ENCODE measurements at regions not wholly inside any gene's neighbourhood (a gene's known extent, or its start where the extent isn't known, plus 50 kb on each side); places are given as distances from the start of the nearest gene placed in this dataset.
"Not testable (repeated sequence)": the region's sequence is repeated elsewhere in the genome, so short reads cannot be mapped to it uniquely, and the experiment has no call there.

GRCh38 chr17:30697619-30698460 lies 126.7 kb downstream of the CRLF3 start:
- H3K4me1 ChIP-seq (ENCODE audit: insufficient read depth, low read length, poor library complexity, severe bottlenecking); H3K27ac ChIP-seq (ENCODE audit: low read depth, low read length, poor library complexity, severe bottlenecking); POLR2A ChIA-PET (ENCODE audit: low non-redundant PET); CTCF ChIA-PET; H3K27me3 ChIP-seq (replicated peaks; ENCODE audit: insufficient read depth, low read depth, low read length, poor library complexity); BruUV-seq (replicated peaks); H3K36me3 ChIP-seq (ENCODE audit: insufficient read depth, low read length, poor library complexity, severe bottlenecking); H3K9me3 ChIP-seq (ENCODE audit: low read depth, low read length, poor library complexity, severe bottlenecking); intact Hi-C loops (cut with micrococcal nuclease; ENCODE audit: unreplicated experiment): not testable (repeated sequence)
- DNase-seq (ENCODE audit: low spot score): peak; percentile 45
- peak; percentile 64 for TF ChIP-seq CTCF (conservative IDR thresholded peaks at IDR 0.05; ENCODE audit: low read depth, low read length)
- H3K4me3 ChIP-seq (ENCODE audit: low read depth, low read length, poor library complexity, severe bottlenecking): peak overlapping the region; percentile 32

GRCh38 chr17:30696234-30696633 lies 128.3 kb downstream of the CRLF3 start:
- ChIA-PET POLR2A (ENCODE audit: low non-redundant PET) (no interaction called here), CTCF (no interaction called here)
- H3K27ac ChIP-seq (ENCODE audit: low read depth, low read length, poor library complexity, severe bottlenecking): no peak overlapping the region

GRCh38 chr17:30695265-30695811 lies 129.2 kb downstream of the CRLF3 start:
- POLR2A ChIA-PET (ENCODE audit: low non-redundant PET); H3K9me3 ChIP-seq (ENCODE audit: low read depth, low read length, poor library complexity, severe bottlenecking); DNase-seq (ENCODE audit: low spot score); H3K4me3 ChIP-seq (ENCODE audit: low read depth, low read length, poor library complexity, severe bottlenecking); H3K36me3 ChIP-seq (ENCODE audit: insufficient read depth, low read length, poor library complexity, severe bottlenecking); CTCF ChIA-PET; H3K4me1 ChIP-seq (ENCODE audit: insufficient read depth, low read length, poor library complexity, severe bottlenecking); BruUV-seq (replicated peaks); intact Hi-C loops (cut with micrococcal nuclease; ENCODE audit: unreplicated experiment); H3K27ac ChIP-seq (ENCODE audit: low read depth, low read length, poor library complexity, severe bottlenecking); H3K27me3 ChIP-seq (replicated peaks; ENCODE audit: insufficient read depth, low read depth, low read length, poor library complexity): not testable (repeated sequence)

More at GRCh38 chr17:30696234-30696633, 128.3 kb downstream of the CRLF3 start:
- TF ChIP-seq EZH2 (IDR thresholded peaks at IDR 0.05; ENCODE audit: borderline replicate concordance, low read depth, low read length, poor library complexity, severe bottlenecking) (no peak), CTCF (conservative IDR thresholded peaks at IDR 0.05; ENCODE audit: low read depth, low read length) (no peak)
- Histone ChIP-seq H3K4me3 (ENCODE audit: low read depth, low read length, poor library complexity, severe bottlenecking) (no peak overlapping the region), H3K9me3 (ENCODE audit: low read depth, low read length, poor library complexity, severe bottlenecking) (no peaks in the 10 kb centered on the region), H3K27me3 (replicated peaks; ENCODE audit: insufficient read depth, low read depth, low read length, poor library complexity) (no peaks in the 10 kb centered on the region), H3K36me3 (ENCODE audit: insufficient read depth, low read length, poor library complexity, severe bottlenecking) (no peaks in the 10 kb centered on the region), H3K4me1 (ENCODE audit: insufficient read depth, low read length, poor library complexity, severe bottlenecking) (no peaks in the 10 kb centered on the region)
- intact Hi-C loops (cut with micrococcal nuclease; ENCODE audit: unreplicated experiment): no loop called here
- no TSS peak for BruUV-seq (replicated peaks)
- DNase-seq (ENCODE audit: low spot score): no peak

- CTCF ChIA-PET; POLR2A ChIA-PET (ENCODE audit: low non-redundant PET); BruUV-seq (replicated peaks); H3K36me3 ChIP-seq (ENCODE audit: insufficient read depth, low read length, poor library complexity, severe bottlenecking); H3K9me3 ChIP-seq (ENCODE audit: low read depth, low read length, poor library complexity, severe bottlenecking); H3K27me3 ChIP-seq (replicated peaks; ENCODE audit: insufficient read depth, low read depth, low read length, poor library complexity); H3K4me3 ChIP-seq (ENCODE audit: low read depth, low read length, poor library complexity, severe bottlenecking); H3K4me1 ChIP-seq (ENCODE audit: insufficient read depth, low read length, poor library complexity, severe bottlenecking); H3K27ac ChIP-seq (ENCODE audit: low read depth, low read length, poor library complexity, severe bottlenecking); intact Hi-C loops (cut with micrococcal nuclease; ENCODE audit: unreplicated experiment): not testable (repeated sequence)
- DNase-seq (ENCODE audit: low spot score): peak; percentile 20
Measured at GRCh38 chr17:30693772-30694171, 130.7 kb downstream of the CRLF3 start.

GRCh38 chr17:30689266-30690000 lies 135.1 kb downstream of the CRLF3 start:
- H3K36me3 ChIP-seq (ENCODE audit: insufficient read depth, low read length, poor library complexity, severe bottlenecking); H3K4me3 ChIP-seq (ENCODE audit: low read depth, low read length, poor library complexity, severe bottlenecking); intact Hi-C loops (cut with micrococcal nuclease; ENCODE audit: unreplicated experiment); H3K27me3 ChIP-seq (replicated peaks; ENCODE audit: insufficient read depth, low read depth, low read length, poor library complexity); H3K9me3 ChIP-seq (ENCODE audit: low read depth, low read length, poor library complexity, severe bottlenecking); POLR2A ChIA-PET (ENCODE audit: low non-redundant PET); H3K4me1 ChIP-seq (ENCODE audit: insufficient read depth, low read length, poor library complexity, severe bottlenecking); H3K27ac ChIP-seq (ENCODE audit: low read depth, low read length, poor library complexity, severe bottlenecking); DNase-seq (ENCODE audit: low spot score); CTCF ChIA-PET; BruUV-seq (replicated peaks): not testable (repeated sequence)

All from A673 (cell line).